Hepatocyte (in vitro differentiated cells): ENCODE measurements at regions not wholly inside any gene's neighbourhood (a gene's known extent, or its start where the extent isn't known, plus 50 kb on each side); places are given as distances from the start of the nearest gene placed in this dataset.

Experiments used
- DNase-seq: peaks from one replicate; pipeline ENCODE4 v3.0.0-alpha.2; 2016; ENCODE audit warnings: low spot score
- H2AFZ ChIP-seq: fragments of 200-600 bp; sonication (generic); 2 replicates; pipeline ENCODE4 v1.6.0; 2016; ENCODE audit warnings: antibody characterized with exemption, mild to moderate bottlenecking
- H3K27ac ChIP-seq: fragments of 200-600 bp; sonication (generic); 2 replicates; pipeline ENCODE4 v1.5.1; 2016; ENCODE audit warnings: mild to moderate bottlenecking
- H3K27me3 ChIP-seq: fragments of 200-600 bp; sonication (generic); 2 replicates; pipeline ENCODE4 v1.6.1; 2016
- H3K36me3 ChIP-seq: fragments of 200-600 bp; sonication (generic); replicated peaks from 2 replicates; pipeline ENCODE4 v1.5.1; 2016; ENCODE audit warnings: low read depth; ENCODE audit not compliant: insufficient read depth
- H3K4me1 ChIP-seq: fragments of 200-600 bp; sonication (generic); 2 replicates; pipeline ENCODE4 v1.5.1; 2016; ENCODE audit warnings: mild to moderate bottlenecking, moderate library complexity; ENCODE audit not compliant: insufficient read depth
- H3K4me2 ChIP-seq: fragments of 200-600 bp; sonication (generic); 2 replicates; pipeline ENCODE4 v1.6.0; 2016
- H3K4me3 ChIP-seq: fragments of 200-600 bp; sonication (generic); 2 replicates; pipeline ENCODE4 v1.5.1; 2016; ENCODE audit warnings: mild to moderate bottlenecking
- H3K79me2 ChIP-seq: fragments of 200-600 bp; sonication (generic); 2 replicates; pipeline ENCODE4 v1.6.0; 2017; ENCODE audit warnings: mild to moderate bottlenecking
- H3K9me2 ChIP-seq: fragments of 200-600 bp; sonication (generic); replicated peaks from 2 replicates; pipeline ENCODE4 v1.6.0; 2017; ENCODE audit warnings: mild to moderate bottlenecking; ENCODE audit not compliant: insufficient read depth
- H3K9me3 ChIP-seq: fragments of 200-600 bp; sonication (generic); 2 replicates; pipeline ENCODE4 v1.5.1; 2016; ENCODE audit warnings: low read depth, mild to moderate bottlenecking
- H4K20me1 ChIP-seq: fragments of 200-600 bp; sonication (generic); 2 replicates; pipeline ENCODE4 v1.6.0; 2016; ENCODE audit warnings: mild to moderate bottlenecking; ENCODE audit not compliant: insufficient read depth, poor library complexity, severe bottlenecking
- EZH2 ChIP-seq: fragments of 200-600 bp; sonication (generic); IDR thresholded peaks from 2 replicates; pipeline ENCODE4 v1.6.1; 2016; ENCODE audit warnings: antibody characterized with exemption, mild to moderate bottlenecking, borderline replicate concordance
- EZH2phosphoT487 ChIP-seq: fragments of 200-600 bp; sonication (generic); IDR thresholded peaks from one replicate; pipeline ENCODE4 v1.6.1; 2018; ENCODE audit warnings: antibody characterized with exemption, mild to moderate bottlenecking, low read depth, moderate library complexity; ENCODE audit not compliant: unreplicated experiment, severe bottlenecking
- WGBS: methylation state at CpG from one replicate; pipeline ENCODE4 v1.1.6; 2016; ENCODE audit warnings: low lambda C conversion rate; ENCODE audit errors: missing lambda C conversion rate; 5-methylcytosine and 5-hydroxymethylcytosine counted together
- TF ChIP-seq, protein P1 (sequence below): fragments of 200-600 bp; sonication (generic); IDR thresholded peaks from 2 replicates; pipeline ENCODE4 v1.5.1; 2016; ENCODE audit warnings: antibody characterized with exemption, mild to moderate bottlenecking; ENCODE audit not compliant: poor library complexity

DNA sequence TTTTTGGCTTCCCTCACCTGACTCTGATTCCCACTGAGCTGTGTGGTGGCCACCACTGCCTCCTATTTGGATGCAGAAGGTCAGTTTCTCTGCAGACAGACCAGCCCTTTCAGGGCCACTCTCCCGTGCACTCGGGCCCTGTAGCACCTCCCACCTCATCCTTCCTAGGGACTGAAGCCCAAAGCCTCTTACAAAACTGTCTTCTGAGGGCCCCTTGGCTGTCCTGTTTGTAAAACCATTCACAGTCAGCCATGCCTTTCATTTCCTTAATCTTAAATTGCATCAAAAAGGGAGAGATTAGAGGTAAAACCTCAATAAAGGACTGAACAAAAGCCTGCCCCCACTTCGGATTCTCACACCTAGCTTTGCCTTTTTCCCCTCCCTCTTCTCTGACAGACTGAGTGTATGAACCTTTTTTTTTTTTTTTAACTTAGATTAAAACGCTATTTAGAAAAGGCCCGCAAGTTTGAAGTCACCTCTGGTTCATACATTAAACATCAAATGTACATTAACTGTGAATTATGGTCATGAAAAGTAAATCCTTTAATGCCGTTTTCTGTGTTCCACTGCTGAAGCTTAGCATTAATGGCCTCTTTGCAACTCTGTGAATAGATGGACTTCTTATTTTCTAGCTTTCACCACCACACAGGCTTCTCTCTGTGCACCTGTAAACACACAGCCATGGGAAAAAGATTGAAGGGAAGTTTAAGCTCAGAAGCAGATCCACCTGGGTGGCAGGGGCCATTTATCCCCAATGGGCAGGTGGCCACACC, 247.2 kb upstream of the CADM1 start:
- Histone ChIP-seq H3K4me1 (no peaks in the 10 kb centered on the region), H3K27me3 (peaks cover 38% of the 10 kb centered on the region), H2AFZ (no peak overlapping the region), H3K36me3 (no peaks in the 10 kb centered on the region), H3K9me2 (no peaks in the 10 kb centered on the region), H3K27ac (no peak overlapping the region), H3K4me2 (no peak overlapping the region), H3K79me2 (no peaks in the 10 kb centered on the region), H3K4me3 (no peak overlapping the region), H4K20me1 (no peaks in the 10 kb centered on the region), H3K9me3 (no peaks in the 10 kb centered on the region)
- DNase-seq = no peak
- TF ChIP-seq EZH2phosphoT487 = no peak
- TF ChIP-seq, protein P1, sequence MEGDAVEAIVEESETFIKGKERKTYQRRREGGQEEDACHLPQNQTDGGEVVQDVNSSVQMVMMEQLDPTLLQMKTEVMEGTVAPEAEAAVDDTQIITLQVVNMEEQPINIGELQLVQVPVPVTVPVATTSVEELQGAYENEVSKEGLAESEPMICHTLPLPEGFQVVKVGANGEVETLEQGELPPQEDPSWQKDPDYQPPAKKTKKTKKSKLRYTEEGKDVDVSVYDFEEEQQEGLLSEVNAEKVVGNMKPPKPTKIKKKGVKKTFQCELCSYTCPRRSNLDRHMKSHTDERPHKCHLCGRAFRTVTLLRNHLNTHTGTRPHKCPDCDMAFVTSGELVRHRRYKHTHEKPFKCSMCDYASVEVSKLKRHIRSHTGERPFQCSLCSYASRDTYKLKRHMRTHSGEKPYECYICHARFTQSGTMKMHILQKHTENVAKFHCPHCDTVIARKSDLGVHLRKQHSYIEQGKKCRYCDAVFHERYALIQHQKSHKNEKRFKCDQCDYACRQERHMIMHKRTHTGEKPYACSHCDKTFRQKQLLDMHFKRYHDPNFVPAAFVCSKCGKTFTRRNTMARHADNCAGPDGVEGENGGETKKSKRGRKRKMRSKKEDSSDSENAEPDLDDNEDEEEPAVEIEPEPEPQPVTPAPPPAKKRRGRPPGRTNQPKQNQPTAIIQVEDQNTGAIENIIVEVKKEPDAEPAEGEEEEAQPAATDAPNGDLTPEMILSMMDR = no peak
- TF ChIP-seq EZH2 = no peak
- WGBS = 42% methylated on average over 6 of the region's 6 CpGs

DNA sequence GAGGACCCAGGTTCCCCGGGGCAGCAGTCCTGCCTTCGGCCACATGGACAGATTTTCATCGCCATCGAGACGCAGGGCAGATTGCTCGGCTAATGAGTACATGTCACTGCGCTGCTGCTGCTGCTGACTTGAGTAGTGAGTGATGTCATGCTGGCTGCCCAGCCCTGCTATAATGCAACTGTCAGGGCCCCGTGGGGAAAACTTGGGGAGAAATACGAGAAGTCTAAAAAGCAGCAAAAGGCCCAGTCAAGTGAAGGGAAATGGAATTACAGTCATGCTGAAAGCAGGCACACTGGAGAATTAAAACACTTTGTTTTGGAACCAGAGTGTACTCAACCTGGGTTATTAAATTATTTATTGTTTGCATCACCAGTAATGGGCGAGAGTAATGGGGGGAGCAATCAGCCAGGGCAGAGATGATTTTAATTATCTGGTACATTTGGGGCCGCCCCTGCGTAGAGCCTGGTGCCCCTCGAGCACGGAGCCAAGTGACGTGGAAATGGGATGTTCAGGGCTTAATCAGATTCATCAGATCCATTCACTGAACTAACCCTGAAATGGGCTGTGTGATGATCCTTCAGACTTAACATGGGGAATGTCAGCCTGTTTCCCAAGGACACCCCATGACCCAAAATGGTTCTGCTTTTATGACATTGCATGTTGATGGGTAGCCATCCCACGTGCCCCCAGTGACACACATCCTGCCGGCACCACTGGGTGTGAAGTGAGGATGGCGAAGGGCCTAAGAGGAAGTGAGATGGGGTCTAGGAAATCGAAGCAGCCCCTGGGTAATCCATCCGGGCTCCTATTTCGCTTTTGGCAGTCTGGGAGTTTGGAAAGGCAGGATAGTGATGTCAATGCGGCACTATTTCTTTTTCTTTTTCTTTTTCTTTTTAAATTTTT, 241.6 kb upstream of the CADM1 start:
- no peaks in the 10 kb centered on the region for H3K9me2 ChIP-seq

DNA sequence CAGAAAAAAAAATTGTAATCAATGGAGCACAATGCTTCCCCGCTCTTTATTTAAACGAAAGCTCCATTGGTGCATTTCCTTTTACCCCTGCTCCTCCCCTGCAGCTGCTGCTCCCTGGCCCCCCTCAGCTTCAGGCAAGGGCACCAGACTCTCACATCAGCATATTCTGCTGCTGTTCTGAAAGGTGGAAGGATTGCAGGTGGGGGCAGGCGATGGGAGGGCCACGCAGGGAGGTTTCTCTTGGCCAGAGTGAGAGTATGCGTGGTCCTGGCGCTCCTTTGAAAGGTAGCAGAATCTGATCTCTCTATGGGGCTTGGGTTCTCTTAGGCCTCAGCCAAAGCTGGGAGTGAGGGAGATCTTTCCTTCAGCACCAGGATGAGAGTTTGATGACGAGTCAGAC, 240.9 kb upstream of the CADM1 start:
- H3K27ac ChIP-seq = no peak overlapping the region
- TF ChIP-seq EZH2 (no peak), EZH2phosphoT487 (no peak)
- TF ChIP-seq, protein P1 = no peak

More for the DNA sequence above, 241.6 kb upstream of the CADM1 start:
- Histone ChIP-seq H3K36me3 (no peaks in the 10 kb centered on the region), H3K27me3 (peaks cover 15% of the 10 kb centered on the region), H3K4me2 (no peak overlapping the region), H3K4me1 (no peaks in the 10 kb centered on the region), H4K20me1 (no peaks in the 10 kb centered on the region), H2AFZ (no peak overlapping the region), H3K4me3 (no peak overlapping the region), H3K79me2 (no peaks in the 10 kb centered on the region), H3K27ac (peak overlapping the region; percentile 46), H3K9me3 (no peaks in the 10 kb centered on the region)
- DNase-seq = peak; percentile 18
- TF ChIP-seq, protein P1 = no peak
- TF ChIP-seq EZH2phosphoT487 (no peak), EZH2 (no peak)
- WGBS = 71% methylated on average over 22 of the region's 22 CpGs

More for the DNA sequence above, 240.9 kb upstream of the CADM1 start:
- H3K4me1 ChIP-seq = no peaks in the 10 kb centered on the region
- no peaks in the 10 kb centered on the region for H3K36me3 ChIP-seq
- no peak for DNase-seq
- no peaks in the 10 kb centered on the region for H3K9me2 ChIP-seq
- H3K4me3 ChIP-seq = no peak overlapping the region
- H3K9me3 ChIP-seq = no peaks in the 10 kb centered on the region
- H3K79me2 ChIP-seq = no peaks in the 10 kb centered on the region
- H3K4me2 ChIP-seq = no peak overlapping the region
- H4K20me1 ChIP-seq = no peaks in the 10 kb centered on the region
- no peak overlapping the region for H2AFZ ChIP-seq
- H3K27me3 ChIP-seq = peaks cover 7% of the 10 kb centered on the region
- WGBS = 65% methylated on average over 7 of the region's 7 CpGs
